ENCODE measurements at regions not wholly inside any gene's neighbourhood (a gene's known extent, or its start where the extent isn't known, plus 50 kb on each side); places are given as distances from the start of the nearest gene placed in this dataset.
A peak's percentile ranks its signal among the peaks of the same experiment; 100 is the strongest.

DNA sequence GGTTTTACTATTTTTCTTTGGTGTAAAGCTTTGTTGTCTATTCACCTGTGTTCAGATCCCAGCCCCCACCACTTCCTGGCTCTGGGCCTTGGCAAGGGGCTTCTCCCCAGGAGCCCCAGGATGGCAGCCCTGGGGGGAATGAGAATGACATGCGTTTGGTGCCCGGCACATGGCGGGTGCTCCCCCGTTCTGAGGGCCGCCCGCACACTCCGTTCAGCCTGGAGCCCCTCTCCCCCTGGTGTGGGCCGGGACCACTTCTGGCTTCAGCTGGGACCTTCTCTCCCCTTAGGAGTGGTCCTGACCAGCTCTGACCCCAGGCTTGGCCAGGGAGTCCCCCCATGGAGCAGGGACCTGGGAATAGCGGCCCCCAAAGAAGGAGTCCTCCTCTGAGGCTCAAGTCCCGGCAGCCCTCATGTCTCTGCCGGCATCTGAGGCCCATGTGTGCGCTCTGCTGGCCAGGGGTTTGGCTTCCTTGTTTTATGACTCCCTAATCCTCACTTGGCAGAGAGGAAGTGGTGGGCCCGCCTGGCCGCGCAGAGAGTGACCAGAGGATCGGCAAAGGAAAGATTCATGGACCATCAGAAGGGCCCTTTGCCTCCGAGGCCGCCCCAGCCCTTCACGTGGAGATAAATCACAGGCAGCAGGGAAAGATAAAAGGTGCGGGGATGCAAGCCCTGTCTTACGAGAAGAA, 57.0 kb upstream of the LMX1B start:
- DNase-seq (ENCODE audit: extremely low read depth, low read depth): no peak

DNA sequence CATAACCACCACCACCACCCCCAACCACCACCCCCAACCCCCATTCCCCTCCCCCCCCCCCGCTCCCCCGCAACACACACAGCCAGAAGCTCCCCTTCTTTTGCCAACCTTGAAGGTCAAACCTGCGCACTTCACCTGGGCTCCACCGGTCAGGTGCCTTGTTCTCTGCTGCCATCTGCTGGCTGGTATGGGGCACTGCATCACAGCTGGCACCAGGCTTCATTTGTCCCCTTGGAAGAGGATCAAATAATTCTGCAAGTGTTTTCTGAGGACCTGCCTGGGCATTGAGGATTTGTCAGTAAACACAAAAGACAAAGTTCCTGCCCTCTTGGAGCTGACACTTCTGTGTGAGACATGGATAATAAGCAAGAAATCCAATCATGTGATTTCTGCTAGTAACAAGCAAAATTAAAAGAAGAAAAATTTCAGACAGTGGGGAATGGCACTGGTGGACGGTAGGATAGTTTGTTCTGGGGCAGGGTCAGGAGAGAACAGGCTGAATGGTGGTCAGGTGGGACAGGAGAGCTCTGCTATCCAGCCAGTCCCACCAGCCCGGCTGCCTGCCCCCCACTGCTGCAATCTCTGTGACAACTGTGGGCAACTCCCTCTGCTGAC, 55.6 kb upstream of the LMX1B start:
- DNase-seq (ENCODE audit: extremely low read depth, low read depth): peak; percentile 51

- no peak for DNase-seq (ENCODE audit: extremely low read depth, low read depth)
Measured at GRCh38 chr9:126559296-126559695, 54.4 kb upstream of the LMX1B start.

GRCh38 chr9:126561582-126561981, 52.1 kb upstream of the LMX1B start:
- no peak for DNase-seq (ENCODE audit: extremely low read depth, low read depth)

- DNase-seq (ENCODE audit: extremely low read depth, low read depth): no peak
Measured at GRCh38 chr9:126563556-126563955, 50.2 kb upstream of the LMX1B start.
